ENCODE measurements at regions not wholly inside any gene's neighbourhood (a gene's known extent, or its start where the extent isn't known, plus 50 kb on each side); places are given as distances from the start of the nearest gene placed in this dataset.

- no peak overlapping the region for H4K5ac ChIP-seq (ENCODE audit: insufficient read length, low read depth, low read length)
- no peak overlapping the region for H4K91ac ChIP-seq (ENCODE audit: insufficient read length, low read depth, low read length)
- H3K56ac ChIP-seq (ENCODE audit: insufficient read length, low read depth, low read length) = no peak overlapping the region
- no peak overlapping the region for H3K4me2 ChIP-seq (ENCODE audit: insufficient read depth, insufficient read length, low read length)
- H2BK12ac ChIP-seq (ENCODE audit: insufficient read length, low read depth, low read length) = no peak overlapping the region
- no peaks in the 10 kb centered on the region for H3K4me1 ChIP-seq (ENCODE audit: insufficient read depth, low read length)
- no peak overlapping the region for H3K4me3 Mint-ChIP-seq
- WGBS (ENCODE audit: extremely low coverage, insufficient read length, low lambda C conversion rate) = no CpG with 5 or more reads among the region's 4 CpGs
- no peak overlapping the region for H3K9ac ChIP-seq (ENCODE audit: extremely low read depth, insufficient read length, low read length)
- no peaks in the 10 kb centered on the region for H4K20me1 ChIP-seq (ENCODE audit: control insufficient read depth, insufficient read depth, insufficient read length)
- H3K9me3 ChIP-seq (ENCODE audit: control insufficient read depth, low read depth, low read length) = no peaks in the 10 kb centered on the region
- no peak overlapping the region for H2BK15ac ChIP-seq (ENCODE audit: low read depth, low read length)
- no peaks in the 10 kb centered on the region for H3K79me2 ChIP-seq (ENCODE audit: insufficient read depth, low read length)
- no peak overlapping the region for H3K18ac ChIP-seq (ENCODE audit: insufficient read length, low read depth, low read length)
- H3K23me2 ChIP-seq (ENCODE audit: insufficient read length, low read depth, low read length, poor library complexity, severe bottlenecking) = no peaks in the 10 kb centered on the region
- no peak overlapping the region for H3K23ac ChIP-seq (ENCODE audit: insufficient read length, low read depth, low read length)
- DNase-seq = no peak
- H2BK5ac ChIP-seq (ENCODE audit: insufficient read length, low read length) = no peak overlapping the region
- TF ChIP-seq, protein P1, sequence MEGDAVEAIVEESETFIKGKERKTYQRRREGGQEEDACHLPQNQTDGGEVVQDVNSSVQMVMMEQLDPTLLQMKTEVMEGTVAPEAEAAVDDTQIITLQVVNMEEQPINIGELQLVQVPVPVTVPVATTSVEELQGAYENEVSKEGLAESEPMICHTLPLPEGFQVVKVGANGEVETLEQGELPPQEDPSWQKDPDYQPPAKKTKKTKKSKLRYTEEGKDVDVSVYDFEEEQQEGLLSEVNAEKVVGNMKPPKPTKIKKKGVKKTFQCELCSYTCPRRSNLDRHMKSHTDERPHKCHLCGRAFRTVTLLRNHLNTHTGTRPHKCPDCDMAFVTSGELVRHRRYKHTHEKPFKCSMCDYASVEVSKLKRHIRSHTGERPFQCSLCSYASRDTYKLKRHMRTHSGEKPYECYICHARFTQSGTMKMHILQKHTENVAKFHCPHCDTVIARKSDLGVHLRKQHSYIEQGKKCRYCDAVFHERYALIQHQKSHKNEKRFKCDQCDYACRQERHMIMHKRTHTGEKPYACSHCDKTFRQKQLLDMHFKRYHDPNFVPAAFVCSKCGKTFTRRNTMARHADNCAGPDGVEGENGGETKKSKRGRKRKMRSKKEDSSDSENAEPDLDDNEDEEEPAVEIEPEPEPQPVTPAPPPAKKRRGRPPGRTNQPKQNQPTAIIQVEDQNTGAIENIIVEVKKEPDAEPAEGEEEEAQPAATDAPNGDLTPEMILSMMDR (conservative IDR thresholded peaks at IDR 0.05) = no peak
- H2AFZ ChIP-seq (ENCODE audit: low read length) = no peak overlapping the region
- H3K4ac ChIP-seq (ENCODE audit: low read depth, low read length) = no peak overlapping the region
- H3K14ac ChIP-seq (ENCODE audit: insufficient read depth, low read length) = no peak overlapping the region
- H2BK120ac ChIP-seq (ENCODE audit: low read depth, low read length, poor library complexity, severe bottlenecking) = no peak overlapping the region
- no peak overlapping the region for H4K8ac ChIP-seq (replicated peaks; ENCODE audit: insufficient read length, low read depth, low read length)
- H3K27me3 ChIP-seq (ENCODE audit: insufficient read depth, low read length) = no peaks in the 10 kb centered on the region
- H3K27ac ChIP-seq (ENCODE audit: insufficient read length, low read depth, low read length) = no peak overlapping the region
- H3T11ph ChIP-seq (ENCODE audit: low read length) = no peak overlapping the region
- no peak overlapping the region for H2AK5ac ChIP-seq (ENCODE audit: insufficient read length, low read length)
- H2BK20ac ChIP-seq (ENCODE audit: low read depth, low read length, poor library complexity, severe bottlenecking) = no peak overlapping the region
- no peaks in the 10 kb centered on the region for H3K79me1 ChIP-seq (ENCODE audit: insufficient read depth, low read depth, low read length, poor library complexity, severe bottlenecking)
- peaks cover 3 to 7% of the 10 kb centered on the region in 2 experiments; a peak in 2 of 4 replicates for H3K4me1 Mint-ChIP-seq
- H3K36me3 Mint-ChIP-seq (ENCODE audit: insufficient read depth in 1 of 3, low read depth in 3 of 3) = no peaks in the 10 kb centered on the region
- no peak overlapping the region for H3K27ac Mint-ChIP-seq
- H3K9me3 Mint-ChIP-seq = no peaks in the 10 kb centered on the region; a peak in 1 of 5 replicates
- no peaks in the 10 kb centered on the region for H3K27me3 Mint-ChIP-seq (ENCODE audit: low read depth)
Observed at GRCh38 chr1:104231676-104232075, 482.0 kb downstream of the AMY1C start.

Data from H9 (cell line).